ENCODE measurements at regions not wholly inside any gene's neighbourhood (a gene's known extent, or its start where the extent isn't known, plus 50 kb on each side); places are given as distances from the start of the nearest gene placed in this dataset.

DNA sequence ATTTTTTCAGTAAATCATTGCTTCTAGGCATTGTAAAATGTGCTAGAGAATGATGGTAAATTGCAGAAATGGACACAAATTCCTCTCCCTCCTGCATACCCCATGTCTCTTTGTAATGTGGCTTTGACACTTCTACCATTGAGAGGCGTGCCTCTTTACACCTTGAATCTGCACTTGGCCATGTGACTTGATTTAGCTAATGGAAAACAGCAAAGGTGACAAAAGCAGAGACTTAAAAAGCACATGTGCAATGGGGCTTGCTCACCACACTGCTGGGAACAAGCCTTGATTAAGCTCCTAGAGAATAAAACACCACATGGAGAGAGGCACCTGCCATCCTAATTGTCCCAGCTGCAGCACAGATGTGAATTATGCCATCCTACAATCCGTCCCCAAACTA, 69.9 kb upstream of the NAA35 start:
- no peak for TF ChIP-seq EZH2 (IDR thresholded peaks at IDR 0.05; ENCODE audit: borderline replicate concordance, low read length)
- TF ChIP-seq, protein P1, sequence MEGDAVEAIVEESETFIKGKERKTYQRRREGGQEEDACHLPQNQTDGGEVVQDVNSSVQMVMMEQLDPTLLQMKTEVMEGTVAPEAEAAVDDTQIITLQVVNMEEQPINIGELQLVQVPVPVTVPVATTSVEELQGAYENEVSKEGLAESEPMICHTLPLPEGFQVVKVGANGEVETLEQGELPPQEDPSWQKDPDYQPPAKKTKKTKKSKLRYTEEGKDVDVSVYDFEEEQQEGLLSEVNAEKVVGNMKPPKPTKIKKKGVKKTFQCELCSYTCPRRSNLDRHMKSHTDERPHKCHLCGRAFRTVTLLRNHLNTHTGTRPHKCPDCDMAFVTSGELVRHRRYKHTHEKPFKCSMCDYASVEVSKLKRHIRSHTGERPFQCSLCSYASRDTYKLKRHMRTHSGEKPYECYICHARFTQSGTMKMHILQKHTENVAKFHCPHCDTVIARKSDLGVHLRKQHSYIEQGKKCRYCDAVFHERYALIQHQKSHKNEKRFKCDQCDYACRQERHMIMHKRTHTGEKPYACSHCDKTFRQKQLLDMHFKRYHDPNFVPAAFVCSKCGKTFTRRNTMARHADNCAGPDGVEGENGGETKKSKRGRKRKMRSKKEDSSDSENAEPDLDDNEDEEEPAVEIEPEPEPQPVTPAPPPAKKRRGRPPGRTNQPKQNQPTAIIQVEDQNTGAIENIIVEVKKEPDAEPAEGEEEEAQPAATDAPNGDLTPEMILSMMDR (IDR thresholded peaks at IDR 0.05; ENCODE audit: low read length): no peak

Measured in OCI-LY1 (cell line).